NCI-H1092 (cell line): ENCODE measurements at regions not wholly inside any gene's neighbourhood (a gene's known extent, or its start where the extent isn't known, plus 50 kb on each side); places are given as distances from the start of the nearest gene placed in this dataset.
"Not testable (repeated sequence)": the region's sequence is repeated elsewhere in the genome, so short reads cannot be mapped to it uniquely, and the experiment has no call there.

Experiments used
- DNase-seq: peaks from one replicate; lab custom pipeline; 2025; lab: John Stamatoyannopoulos, UW

DNA sequence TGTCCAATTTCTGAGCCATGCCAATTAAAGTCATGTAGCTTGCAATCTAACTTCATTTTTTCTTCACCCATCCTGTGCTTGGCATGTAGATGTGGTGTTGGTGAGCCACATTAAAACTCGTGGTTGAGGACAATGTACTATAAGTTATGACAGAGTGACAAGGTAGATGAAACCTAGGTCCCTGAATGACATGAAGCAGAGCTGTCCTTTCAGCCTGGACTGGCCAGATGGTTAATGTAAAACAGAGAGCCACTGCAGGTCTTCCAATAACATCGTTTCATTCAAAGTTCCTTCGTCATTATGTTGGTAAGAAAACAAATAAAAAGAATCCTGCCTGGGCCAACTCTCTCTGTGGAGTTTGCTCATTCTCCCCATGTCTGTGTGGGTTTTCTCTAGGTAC, 856.5 kb upstream of the SEMA6A start:
- no peak for DNase-seq

DNA sequence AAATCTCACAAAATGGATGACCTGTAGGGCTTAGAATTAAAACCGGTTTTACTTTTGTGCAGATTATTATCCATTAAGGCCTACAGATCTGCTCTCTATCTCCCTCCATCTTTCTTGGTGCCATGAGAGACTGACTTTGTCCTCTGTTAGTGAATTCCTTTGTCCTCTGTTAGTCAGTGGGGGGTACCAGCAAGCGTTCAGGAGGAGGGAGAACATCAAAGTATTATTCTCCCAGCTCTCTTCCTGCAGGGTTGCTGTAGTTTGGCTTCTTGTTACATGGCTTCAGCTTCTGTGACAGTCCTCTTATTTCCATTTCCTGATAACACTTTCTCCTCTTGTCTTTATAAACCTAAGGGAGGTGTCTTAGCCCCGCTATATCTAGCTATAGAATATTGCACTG, 850.5 kb upstream of the SEMA6A start:
- DNase-seq: no peak

DNA sequence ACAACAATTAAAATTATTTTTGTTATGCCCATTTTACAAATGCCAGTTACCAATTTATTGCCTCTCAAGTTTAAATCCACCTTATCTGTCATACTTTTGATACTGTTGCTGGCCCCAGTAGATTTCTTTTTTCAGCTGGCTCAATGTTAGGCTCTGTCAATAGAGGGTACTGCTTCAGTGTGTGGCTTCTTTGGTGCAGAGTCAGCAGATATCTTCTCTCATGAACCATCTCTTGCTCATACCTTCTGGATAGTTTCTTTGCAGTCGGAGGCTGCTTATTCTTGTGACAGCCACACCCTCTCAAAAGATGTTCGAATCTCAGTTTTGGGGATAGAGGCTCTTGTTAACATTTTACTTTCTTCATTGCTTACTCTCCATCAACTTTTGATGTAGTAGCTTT, 849.9 kb upstream of the SEMA6A start:
- DNase-seq: no peak

DNA sequence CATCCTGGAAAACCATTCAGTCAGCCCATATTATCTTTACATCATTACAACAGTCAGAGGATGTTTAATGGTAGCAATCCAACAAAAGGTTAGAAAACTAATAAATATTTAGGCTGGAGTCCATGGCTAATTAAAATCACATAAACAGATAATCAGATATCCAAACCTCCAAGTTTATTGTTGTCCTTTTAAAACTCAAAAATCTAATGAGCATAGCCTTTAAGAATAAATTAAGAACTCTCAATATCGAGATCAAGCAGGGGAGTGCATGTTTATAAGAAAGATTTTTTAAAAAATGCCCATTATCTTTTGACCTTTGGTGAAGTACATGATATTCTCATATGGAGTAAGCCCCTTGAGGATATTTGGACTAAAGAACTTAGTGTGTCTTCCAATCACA, 842.9 kb upstream of the SEMA6A start:
- no peak for DNase-seq

DNA sequence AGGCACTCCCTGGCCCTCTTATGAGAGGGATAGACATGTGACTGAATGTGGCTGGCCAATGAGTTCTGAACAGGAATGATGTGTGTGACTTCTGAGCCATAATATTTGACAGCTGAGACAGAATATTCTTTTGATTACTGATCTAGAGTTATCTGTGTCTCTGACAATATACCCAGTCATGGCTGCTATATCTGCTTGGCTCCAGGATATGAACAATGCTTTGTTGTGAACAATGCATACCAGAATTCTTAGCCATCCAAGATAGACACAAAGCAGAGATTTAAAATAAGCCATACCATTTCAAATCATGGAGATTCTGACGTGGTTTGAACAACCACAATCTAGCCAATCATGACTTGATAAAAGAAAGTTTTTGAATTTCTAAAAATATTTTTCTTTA, 840.3 kb upstream of the SEMA6A start:
- DNase-seq: no peak

DNA sequence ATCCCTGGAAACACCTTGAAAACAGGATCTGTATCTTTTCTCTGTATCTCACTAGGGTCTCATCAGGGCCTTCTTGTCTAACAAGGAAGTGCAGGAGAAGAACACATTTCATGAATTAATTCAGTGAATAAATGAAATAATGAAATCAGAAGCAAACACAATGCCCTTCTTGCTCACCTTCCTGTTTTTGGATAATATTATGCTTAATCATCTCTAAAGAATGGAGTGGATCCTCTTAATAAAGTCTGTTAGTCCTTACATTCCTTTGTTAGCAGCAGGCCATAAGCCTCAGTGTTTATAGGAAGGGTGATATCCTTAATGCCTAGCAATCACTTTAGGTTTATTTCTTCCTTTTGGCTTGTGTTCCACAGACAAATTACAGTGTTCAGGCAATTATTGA, 837.1 kb upstream of the SEMA6A start:
- DNase-seq: no peak

DNA sequence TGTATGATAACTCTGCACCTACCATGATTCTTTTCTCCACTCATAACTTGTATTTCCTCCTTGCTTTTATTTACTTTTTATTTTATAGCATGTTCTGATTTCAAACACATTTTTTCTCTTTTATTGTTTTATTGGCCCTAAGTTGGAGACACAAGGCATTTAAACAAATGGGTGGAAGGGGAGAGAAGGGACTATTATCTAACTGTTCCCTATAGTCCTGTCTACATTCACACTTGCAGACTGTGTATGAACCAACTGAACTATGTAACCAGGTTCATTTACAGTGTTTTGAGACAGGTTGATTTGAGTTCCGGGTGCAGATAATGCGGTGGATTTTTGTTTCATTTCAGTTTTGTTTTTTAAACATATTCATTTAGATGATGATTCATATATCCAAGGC, 830.6 kb upstream of the SEMA6A start:
- no peak for DNase-seq

DNA sequence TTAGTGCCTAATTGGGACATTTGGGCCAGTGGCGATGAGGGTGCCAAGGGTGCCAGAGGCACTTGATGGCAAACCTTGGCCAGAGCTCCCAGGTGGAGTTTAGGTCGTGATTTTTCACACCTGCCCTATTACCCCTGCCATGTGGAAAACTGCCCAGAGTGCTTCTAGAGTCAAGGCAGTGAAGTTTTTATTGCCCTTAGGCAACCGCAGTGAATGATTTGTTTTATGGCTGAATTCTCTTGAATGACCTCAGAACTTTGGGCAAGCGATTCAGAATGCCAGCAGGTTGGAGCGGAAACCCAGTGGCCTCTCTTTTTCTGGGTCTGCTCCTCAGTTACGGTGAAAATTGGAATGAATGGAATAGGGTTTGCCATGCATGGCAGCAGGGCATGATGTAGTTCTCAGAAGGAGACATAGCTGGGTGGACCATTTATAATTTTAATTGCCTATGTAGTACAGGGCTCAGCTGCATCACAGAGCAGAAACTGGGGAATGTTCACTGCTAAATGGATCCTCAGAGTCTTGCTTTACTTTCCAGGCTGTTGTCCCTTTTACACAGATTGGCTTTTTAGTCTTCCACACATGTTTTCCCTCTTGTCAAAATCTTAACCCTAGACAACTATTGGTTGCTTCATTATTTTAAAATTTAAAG, 820.0 kb upstream of the SEMA6A start:
- no peak for DNase-seq

DNA sequence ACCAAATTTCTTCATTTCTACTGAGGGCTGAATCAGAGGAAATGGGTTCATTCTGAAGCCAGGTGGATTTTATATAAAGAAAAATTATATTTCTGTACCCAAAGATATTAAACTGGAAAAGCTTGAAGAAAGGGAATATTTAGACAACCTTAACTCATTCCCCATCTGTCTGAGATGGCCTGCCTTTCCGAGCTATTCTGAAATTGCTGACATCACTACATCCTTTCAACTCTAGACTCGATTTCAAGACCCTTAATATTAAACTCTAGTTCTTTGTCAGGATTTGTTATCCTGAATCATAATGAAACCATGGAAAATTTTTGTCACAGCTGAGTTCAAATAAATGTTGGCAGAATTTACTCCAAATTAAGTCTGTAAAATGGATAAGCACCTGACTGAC, 818.5 kb upstream of the SEMA6A start:
- DNase-seq: no peak

DNA sequence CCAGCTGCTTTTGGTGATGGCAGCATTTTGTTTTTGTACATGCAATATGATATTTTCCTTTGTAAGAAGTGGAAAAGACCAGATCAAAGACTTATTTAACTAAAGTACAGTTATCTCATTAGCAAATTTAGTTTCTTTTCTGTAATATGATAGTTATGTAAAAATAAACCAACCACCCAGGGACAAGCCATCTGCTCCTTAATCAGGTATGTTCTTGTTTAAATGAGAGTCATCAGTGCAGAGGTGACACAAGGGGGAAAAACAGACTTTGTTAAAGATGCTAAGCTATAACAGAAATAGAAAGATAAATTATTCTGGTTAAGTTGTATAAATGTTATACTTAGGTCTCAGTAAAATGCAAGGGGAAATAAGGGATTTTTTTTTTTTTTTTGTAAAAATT, 805.7 kb upstream of the SEMA6A start:
- no peak for DNase-seq

DNA sequence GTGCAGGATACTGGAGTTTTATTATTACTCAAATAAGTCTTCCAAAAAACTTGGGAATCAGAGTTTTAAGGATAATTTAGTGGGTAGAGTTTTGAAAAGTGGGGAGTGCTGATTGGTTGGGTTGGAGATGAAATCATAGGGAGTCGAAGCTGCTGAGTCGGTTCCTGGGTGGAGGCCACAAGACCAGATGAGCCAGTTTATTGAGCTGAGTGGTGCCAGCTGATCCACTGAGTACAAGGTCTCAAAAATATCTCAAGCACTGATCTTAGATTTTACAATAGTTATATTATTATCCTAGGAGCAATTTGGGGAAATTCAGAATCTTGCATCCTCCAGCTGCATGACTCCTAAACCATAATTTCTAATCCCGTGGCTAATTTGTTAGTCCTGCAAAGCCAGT, 804.9 kb upstream of the SEMA6A start:
- DNase-seq: no peak

DNA sequence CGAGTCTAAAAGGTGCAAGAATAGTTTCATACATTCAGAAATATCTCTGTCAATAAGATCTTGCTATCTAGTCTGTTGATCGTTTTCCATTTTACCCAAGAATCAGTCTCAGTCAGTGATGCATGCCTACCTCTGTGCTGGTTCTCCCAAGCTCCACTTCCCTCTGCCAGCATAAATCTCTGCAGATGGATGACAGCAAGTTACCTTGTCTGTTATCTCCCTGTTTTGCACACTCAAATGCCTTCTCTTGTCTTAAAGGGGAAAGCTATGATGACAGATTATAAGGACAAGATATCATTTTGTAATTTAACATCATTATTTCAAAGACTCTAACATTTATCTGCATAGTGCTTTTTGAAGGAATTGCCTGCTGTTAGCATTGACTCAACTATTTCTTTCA, 802.1 kb upstream of the SEMA6A start:
- no peak for DNase-seq

DNA sequence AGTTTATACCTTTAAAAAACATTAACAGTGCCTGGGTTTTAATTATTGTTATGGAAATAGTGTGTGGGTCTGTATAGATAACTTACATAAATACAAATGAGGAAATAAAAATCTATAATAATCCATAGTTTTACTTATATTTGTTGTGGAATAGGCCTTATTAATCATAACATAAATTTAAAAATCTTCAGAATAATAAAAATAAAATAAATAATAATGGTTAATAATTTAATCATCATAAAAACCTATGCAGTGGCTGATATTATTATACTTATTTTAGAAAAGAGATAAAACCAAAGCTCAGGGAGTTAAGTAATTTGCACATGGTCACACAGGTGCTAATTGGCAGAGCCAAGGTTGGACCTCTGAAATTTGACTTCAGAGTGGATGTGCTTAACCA, 785.3 kb upstream of the SEMA6A start:
- no peak for DNase-seq

DNA sequence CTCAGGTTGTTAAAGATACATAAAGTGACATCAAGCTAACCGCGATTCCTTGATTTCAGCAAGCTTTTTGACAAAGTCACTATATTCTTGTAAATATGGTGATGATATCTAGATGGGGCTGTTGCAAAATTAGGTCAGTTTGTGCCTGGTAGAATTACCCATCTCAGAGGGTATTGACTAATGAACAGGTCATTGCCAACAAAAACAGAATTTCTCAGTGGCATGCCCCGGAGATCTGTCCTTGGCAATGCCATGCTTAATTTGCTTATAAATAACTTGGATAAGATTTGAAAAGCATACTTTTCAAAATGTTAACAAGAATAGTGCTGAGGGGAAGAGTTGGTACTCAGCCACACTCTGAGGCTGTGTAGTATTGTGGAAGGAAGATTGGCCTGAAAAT, 783.3 kb upstream of the SEMA6A start:
- no peak for DNase-seq

DNA sequence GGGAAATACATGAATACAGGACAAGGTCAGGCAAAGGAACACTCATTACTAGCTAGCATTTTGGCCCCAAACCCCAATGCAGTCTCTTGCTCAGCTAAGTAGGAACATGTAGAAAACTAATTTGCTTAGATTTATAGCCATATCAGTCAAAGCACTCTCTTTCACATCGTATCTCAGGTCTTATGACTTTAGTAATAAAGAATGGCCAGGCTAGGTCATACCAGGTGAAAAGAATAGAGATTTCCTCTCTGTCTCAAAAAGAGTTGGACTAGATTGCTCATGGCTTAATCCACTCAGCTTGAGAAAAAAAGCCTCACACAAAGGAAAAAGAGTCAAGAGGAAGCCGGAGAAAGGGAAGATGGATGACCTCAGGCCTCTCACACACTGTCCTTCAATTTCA, 772.7 kb upstream of the SEMA6A start:
- no peak for DNase-seq

DNA sequence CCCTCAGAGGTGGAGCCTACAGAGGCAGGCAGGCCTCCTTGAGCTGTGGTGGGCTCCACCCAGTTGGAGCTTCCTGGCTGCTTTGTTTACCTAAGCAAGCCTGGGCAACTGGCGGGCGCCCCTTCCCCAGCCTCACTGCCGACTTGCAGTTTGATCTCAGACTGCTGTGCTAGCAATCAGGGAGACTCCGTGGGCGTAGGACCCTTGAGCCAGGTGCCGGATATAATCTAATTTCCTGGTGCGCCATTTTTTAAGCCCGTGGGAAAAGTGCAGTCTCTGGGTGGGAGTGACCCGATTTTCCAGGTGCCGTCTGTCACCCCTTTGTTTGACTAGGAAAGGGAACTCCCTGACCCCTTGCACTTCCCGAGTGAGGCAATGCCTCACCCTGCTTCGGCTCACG, 769.1 kb upstream of the SEMA6A start:
- DNase-seq: not testable (repeated sequence)

DNA sequence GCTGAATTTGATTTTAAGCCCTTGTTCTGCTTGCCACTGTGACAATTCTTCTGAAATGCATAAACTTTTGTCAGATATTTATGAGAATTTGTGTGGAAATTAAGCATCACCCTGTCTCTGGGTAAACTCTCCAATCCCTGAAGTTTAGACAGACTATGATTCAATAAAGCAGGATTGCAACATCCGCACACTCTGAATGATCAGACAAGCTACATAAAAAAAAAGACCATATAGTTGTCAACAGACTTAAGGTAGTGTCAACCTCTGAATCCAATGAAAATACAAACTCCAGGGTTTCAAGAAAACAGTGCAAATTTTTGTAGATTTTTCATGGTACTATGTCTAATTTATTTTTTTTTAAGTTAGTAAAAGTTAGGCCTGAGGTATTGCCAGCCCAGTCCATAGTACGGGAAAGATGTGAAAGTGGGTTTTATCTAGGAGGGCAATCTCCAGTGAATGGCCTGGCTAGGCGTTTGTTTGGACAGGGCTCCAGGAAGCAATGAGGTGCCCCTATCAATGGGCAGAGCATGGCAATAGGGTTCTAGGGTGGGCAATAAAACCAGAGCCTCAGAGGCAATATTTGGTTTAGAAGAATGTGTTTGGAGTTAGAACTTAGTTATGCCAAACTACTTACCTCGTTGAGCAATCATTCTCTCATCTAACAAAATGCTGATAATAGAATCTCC, 762.6 kb upstream of the SEMA6A start:
- no peak for DNase-seq

DNA sequence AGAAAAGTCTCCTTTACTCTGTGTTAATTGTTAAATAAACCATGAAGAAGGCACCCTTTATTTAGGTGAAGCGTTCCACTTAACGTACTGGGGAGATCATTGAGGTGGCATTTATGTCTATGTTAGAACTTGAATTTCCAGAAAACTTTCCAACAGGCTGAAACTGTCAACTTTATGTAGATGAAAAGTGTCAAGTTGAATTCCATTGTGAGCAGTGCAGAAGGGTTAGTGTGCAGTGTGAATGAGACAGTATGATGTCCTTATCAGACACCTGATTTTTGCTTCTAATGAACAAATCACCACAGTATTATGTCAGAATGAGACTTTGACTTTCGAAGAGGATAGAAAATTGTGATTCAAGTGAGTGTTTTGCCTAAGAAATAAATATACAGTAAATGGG, 761.6 kb upstream of the SEMA6A start:
- no peak for DNase-seq

DNA sequence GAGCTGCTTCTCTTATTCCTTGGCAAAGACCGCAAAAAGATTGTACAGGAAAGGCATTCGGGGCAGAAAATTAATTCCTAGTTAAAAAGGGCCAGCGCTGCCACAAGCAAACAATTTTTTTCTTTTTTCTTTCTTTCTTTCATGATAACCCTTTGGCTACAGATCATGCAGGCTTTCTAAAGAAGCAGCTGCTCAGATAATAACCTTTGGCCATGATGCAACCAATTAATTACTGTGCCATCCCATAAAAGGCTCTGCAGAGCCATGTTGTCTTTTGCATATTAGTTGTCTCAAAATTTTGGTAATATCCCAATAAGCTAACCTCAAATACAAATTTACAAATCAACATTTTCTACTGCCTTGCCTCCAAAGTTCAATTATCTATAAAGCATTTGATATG, 758.4 kb upstream of the SEMA6A start:
- no peak for DNase-seq

DNA sequence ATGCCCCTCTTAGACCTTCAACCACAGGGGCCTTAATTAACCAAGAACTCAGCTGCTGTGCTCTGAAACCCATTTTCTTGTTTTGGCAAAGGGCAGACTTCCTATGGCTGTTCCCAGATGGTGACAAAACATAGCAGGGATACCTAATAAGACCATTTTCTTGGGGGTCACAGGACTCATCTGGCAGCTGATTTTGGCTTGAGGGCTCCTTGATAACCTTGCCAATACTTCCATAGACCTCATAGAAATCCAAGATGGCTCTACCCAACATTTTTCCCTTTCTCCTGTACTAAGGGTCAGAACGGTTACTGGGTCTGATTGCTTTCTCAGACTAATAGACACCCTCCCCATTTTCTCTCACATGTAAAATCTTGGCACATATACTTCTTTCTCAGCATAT, 757.7 kb upstream of the SEMA6A start:
- no peak for DNase-seq

DNA sequence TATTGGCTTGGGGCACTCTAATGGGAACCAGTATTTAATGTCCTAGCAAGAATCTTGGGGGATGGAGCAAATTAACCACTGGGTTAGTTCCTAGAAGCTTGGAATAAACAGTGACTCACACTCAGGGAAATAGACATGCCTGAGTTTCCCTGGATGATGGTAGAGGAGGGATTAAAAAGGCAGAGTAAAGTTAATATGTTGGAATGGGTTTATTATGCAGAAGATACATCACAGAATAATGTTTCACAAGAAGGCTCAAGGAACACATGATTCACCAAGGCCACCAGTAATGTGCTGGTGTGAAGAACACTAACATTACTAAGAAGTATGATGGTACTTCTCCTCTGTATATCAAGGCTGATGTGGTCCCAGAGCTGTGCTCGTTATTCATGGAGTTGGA, 752.9 kb upstream of the SEMA6A start:
- no peak for DNase-seq

DNA sequence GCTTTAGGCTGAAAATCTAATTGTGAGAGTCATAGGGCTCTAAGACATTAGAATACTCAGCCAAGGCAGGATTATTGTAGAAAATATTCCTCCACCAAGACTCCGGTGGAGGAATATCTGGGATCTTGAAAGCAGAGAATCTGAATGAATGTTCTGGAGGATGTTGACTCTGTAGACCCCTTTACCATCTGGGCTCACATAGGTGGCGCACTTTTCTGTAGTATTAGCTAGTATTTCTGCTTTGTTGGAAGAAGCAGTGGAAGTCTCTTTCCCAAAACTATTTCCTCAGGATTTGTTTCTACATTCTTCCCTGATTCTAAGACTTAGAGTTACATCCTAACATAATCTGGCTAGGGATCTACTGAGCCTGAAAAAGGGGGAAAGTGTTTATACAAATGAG, 752.4 kb upstream of the SEMA6A start:
- DNase-seq: no peak

DNA sequence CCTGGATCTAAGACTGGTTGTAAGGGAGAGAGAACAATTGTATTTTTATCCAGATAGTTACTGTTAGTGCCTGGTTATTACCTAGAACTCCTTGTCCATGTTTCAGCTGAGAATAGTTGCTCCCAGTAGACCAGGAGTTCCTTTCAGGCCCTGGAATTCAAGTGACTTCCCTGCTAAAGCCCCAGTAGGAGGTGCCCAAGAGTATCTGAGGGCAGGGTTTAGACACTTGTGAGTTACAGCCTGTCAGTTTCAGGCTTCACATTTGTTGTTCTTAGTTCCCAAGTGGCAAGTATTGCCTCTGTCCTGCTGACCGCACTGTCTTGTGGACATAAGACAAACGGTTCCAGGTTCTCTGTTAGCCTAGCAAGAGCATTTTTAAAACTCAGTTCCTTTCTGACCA, 743.9 kb upstream of the SEMA6A start:
- DNase-seq: no peak

DNA sequence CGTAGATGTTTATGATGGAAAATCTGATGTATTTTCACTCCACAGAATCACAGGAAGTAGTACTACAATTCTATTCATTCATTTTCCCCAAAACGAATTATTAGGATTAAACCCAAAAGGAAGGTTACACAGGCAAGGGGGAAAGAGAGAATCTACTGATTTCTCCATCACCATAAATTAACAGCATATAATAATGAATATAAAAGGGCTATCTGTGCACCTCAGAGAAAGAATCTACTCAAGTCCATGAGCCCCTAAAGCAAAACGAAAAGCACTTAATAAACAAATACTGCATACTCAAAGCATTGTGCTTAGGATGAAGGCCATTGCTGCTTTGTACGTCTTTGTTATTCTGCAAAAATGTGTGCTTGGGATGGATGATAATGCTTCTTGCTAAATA, 740.5 kb upstream of the SEMA6A start:
- DNase-seq: no peak
